ENCODE measurements at regions not wholly inside any gene's neighbourhood (a gene's known extent, or its start where the extent isn't known, plus 50 kb on each side); places are given as distances from the start of the nearest gene placed in this dataset.

DNA sequence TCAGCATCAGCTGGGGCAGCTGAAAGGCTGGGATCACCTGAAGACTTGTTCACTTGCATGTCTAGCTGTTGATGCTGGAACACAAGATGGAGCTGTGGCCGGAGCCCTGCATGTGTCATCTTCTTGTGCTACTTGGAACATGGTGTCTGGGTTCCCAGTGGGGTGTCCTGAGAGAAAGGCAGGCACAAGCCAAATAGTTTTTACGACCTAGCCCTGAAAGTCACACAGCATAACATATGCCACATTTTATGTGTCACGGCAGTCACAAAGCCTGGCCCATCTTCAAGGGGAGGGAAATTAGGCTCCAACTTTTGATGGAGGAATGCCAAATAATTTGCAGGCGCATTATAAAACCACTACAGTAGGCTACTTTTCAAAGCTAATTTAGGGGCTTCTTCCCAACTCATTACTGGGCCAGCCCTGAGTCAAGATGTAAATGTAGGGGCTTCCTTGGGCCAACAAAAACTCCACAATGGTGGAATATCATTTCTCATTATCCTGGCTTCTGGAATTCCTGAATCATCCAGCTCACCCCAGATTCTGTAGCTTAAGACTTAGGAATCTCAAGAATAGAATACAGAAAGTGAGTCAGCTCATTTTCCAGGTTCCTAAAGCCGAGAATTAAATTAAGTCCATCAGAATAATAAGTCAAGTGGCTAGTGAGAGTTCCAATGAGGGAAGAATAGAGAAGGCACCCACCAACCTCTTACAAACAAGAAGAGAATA is 543.0 kb downstream of the TNS1 start:
- no peak for TF ChIP-seq SP1 (IDR thresholded peaks at IDR 0.05)
- ChIA-PET POLR2A (no interaction called here), CTCF (no interaction called here)
- no peak for DNase-seq (ENCODE audit: extremely low spot score)

DNA sequence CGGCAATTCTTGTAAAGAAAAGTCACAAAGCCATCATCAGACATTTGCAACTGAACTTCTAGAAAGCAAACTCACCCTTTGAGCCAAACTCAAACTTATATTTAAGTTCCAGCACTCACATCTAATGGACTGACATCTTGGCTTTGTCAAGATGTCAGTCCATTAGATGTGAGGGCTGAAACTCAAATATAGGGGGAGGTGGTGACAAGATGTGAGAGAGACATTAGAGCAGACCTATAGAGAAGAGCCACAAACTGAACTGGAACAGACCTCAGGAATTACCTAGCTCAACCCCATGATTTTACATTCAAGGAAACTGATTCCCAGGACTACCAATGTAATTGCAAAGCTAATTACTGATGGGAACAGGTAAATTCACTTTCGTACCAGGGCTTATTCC is 543.8 kb downstream of the TNS1 start:
- ChIA-PET POLR2A (no interaction called here), CTCF (no interaction called here)
- DNase-seq (ENCODE audit: extremely low spot score): no peak
- TF ChIP-seq FOXA1 (IDR thresholded peaks at IDR 0.05) (no peak), ZNF384 (IDR thresholded peaks at IDR 0.05) (no peak), ARNT (IDR thresholded peaks at IDR 0.05) (no peak), SUZ12 (IDR thresholded peaks at IDR 0.05) (no peak), LEF1 (IDR thresholded peaks at IDR 0.05; ENCODE audit: borderline replicate concordance) (no peak), L3MBTL2 (conservative IDR thresholded peaks at IDR 0.05) (no peak), BHLHE40 (IDR thresholded peaks at IDR 0.05; ENCODE audit: borderline replicate concordance) (no peak), ELF4 (IDR thresholded peaks at IDR 0.05) (no peak)

DNA sequence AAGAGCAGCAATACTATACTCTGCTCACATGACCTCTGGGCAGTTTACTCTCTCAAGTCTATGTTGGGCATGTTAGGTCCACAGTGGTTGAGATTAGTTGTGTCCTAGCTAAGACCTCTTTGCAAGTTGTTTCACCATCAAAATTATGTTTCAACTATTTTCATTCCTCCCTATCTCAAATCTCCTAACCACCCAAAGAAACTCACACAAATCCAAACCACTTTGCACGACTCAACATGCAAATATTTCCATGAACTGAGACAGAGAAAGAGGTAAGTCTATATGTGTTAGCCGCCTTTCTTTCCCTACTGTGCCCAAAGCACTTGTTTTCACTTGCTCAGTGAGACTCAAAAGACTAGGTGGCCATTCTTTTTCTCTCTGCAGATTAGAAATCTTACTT is 546.8 kb downstream of the TNS1 start:
- TF ChIP-seq, protein P1, sequence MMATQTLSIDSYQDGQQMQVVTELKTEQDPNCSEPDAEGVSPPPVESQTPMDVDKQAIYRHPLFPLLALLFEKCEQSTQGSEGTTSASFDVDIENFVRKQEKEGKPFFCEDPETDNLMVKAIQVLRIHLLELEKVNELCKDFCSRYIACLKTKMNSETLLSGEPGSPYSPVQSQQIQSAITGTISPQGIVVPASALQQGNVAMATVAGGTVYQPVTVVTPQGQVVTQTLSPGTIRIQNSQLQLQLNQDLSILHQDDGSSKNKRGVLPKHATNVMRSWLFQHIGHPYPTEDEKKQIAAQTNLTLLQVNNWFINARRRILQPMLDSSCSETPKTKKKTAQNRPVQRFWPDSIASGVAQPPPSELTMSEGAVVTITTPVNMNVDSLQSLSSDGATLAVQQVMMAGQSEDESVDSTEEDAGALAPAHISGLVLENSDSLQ (IDR thresholded peaks at IDR 0.05): no peak
- TF ChIP-seq FOXA1 (IDR thresholded peaks at IDR 0.05): no peak
- no peak for TF ChIP-seq NFRKB (IDR thresholded peaks at IDR 0.05)
- no peak for TF ChIP-seq SUZ12 (IDR thresholded peaks at IDR 0.05)
- no peak for TF ChIP-seq HDGF (IDR thresholded peaks at IDR 0.05; ENCODE audit: borderline replicate concordance)
- TF ChIP-seq BHLHE40 (IDR thresholded peaks at IDR 0.05; ENCODE audit: borderline replicate concordance): no peak
- DNase-seq (ENCODE audit: extremely low spot score): no peak
- POLR2A ChIA-PET: no interaction called here
- CTCF ChIA-PET: no interaction called here

DNA sequence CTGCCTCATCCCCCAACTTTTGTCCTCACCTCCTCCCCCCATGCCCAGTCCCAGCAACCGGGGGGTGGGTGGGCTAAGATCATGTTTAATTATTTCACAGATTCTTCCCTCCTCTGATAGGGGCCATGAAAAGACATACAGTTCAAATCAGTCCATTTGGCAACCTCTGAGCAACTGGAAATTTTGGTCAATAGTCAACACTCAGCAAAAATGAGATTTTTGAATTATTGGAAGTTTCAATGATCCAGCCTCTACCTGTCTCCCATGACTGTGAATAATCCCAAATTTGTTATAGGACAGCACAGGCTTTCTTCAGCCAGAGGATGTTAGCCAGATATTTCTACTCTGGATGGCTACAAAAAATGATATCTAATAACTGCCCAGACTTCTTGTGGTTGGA is 549.9 kb downstream of the TNS1 start:
- DNase-seq (ENCODE audit: extremely low spot score): no peak
- TF ChIP-seq LEF1 (IDR thresholded peaks at IDR 0.05; ENCODE audit: borderline replicate concordance) (no peak), ELF4 (IDR thresholded peaks at IDR 0.05) (no peak), CTBP1 (IDR thresholded peaks at IDR 0.05; ENCODE audit: borderline replicate concordance) (no peak), FOXK2 (IDR thresholded peaks at IDR 0.05) (no peak), FOXM1 (IDR thresholded peaks at IDR 0.05; ENCODE audit: borderline replicate concordance) (no peak), FOXA1 (IDR thresholded peaks at IDR 0.05) (no peak), TARDBP (IDR thresholded peaks at IDR 0.05) (no peak), L3MBTL2 (conservative IDR thresholded peaks at IDR 0.05) (no peak), ZNF384 (IDR thresholded peaks at IDR 0.05) (no peak), SP1 (IDR thresholded peaks at IDR 0.05) (no peak), BHLHE40 (IDR thresholded peaks at IDR 0.05; ENCODE audit: borderline replicate concordance) (no peak), NFRKB (IDR thresholded peaks at IDR 0.05) (no peak), SUZ12 (IDR thresholded peaks at IDR 0.05) (no peak), ARNT (IDR thresholded peaks at IDR 0.05) (no peak), HDGF (IDR thresholded peaks at IDR 0.05; ENCODE audit: borderline replicate concordance) (no peak)
- TF ChIP-seq, protein P1 (IDR thresholded peaks at IDR 0.05): no peak
- ChIA-PET POLR2A (no interaction called here), CTCF (no interaction called here)

DNA sequence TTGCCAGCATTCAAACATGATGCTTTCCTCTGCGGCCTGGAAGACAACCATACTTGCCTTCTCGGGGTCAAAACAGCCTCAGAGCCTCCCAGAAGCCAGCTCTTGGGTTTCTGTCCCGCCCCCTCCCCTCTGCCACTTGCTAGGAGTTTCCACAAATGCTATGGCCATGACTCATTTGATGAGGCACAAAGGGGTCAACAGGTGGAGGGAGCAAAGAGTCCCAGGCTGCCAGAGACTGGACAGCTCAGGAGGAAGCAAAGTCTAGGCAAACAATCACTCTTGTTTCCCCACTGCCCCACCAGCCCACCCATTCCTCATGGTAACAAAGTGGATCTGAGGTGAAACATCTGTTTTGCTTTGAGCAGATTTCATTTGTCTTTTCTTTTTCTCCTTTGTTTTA is 551.1 kb downstream of the TNS1 start:
- POLR2A ChIA-PET: no interaction called here
- TF ChIP-seq BHLHE40 (IDR thresholded peaks at IDR 0.05; ENCODE audit: borderline replicate concordance): no peak
- TF ChIP-seq, protein P1 (IDR thresholded peaks at IDR 0.05): no peak
- TF ChIP-seq CTBP1 (IDR thresholded peaks at IDR 0.05; ENCODE audit: borderline replicate concordance): no peak
- TF ChIP-seq NFRKB (IDR thresholded peaks at IDR 0.05): no peak
- no peak for TF ChIP-seq ARNT (IDR thresholded peaks at IDR 0.05)
- no peak for TF ChIP-seq FOXM1 (IDR thresholded peaks at IDR 0.05; ENCODE audit: borderline replicate concordance)
- no peak for TF ChIP-seq FOXA1 (IDR thresholded peaks at IDR 0.05)
- TF ChIP-seq L3MBTL2 (conservative IDR thresholded peaks at IDR 0.05): no peak
- TF ChIP-seq FOXK2 (IDR thresholded peaks at IDR 0.05): no peak
- no peak for TF ChIP-seq LEF1 (IDR thresholded peaks at IDR 0.05; ENCODE audit: borderline replicate concordance)
- no peak for TF ChIP-seq SUZ12 (IDR thresholded peaks at IDR 0.05)
- TF ChIP-seq TARDBP (IDR thresholded peaks at IDR 0.05): no peak
- no peak for TF ChIP-seq HDGF (IDR thresholded peaks at IDR 0.05; ENCODE audit: borderline replicate concordance)
- no peak for TF ChIP-seq ELF4 (IDR thresholded peaks at IDR 0.05)
- no peak for TF ChIP-seq ZNF384 (IDR thresholded peaks at IDR 0.05)
- TF ChIP-seq SP1 (IDR thresholded peaks at IDR 0.05): no peak
- DNase-seq (ENCODE audit: extremely low spot score): no peak
- CTCF ChIA-PET: no interaction called here

GRCh38 chr2:217449444-217449843 is 553.4 kb downstream of the TNS1 start:
- ChIA-PET CTCF (no interaction called here), POLR2A (no interaction called here)
- DNase-seq (ENCODE audit: extremely low spot score): no peak
- no peak for TF ChIP-seq ELF4 (IDR thresholded peaks at IDR 0.05)
- no peak for TF ChIP-seq SP1 (IDR thresholded peaks at IDR 0.05)
- no peak for TF ChIP-seq ARNT (IDR thresholded peaks at IDR 0.05)
- no peak for TF ChIP-seq FOXK2 (IDR thresholded peaks at IDR 0.05)
- no peak for TF ChIP-seq ZNF384 (IDR thresholded peaks at IDR 0.05)
- TF ChIP-seq FOXA1 (IDR thresholded peaks at IDR 0.05): no peak
- TF ChIP-seq NFRKB (IDR thresholded peaks at IDR 0.05): no peak
- TF ChIP-seq TARDBP (IDR thresholded peaks at IDR 0.05): no peak
- TF ChIP-seq, protein P1 (IDR thresholded peaks at IDR 0.05): no peak
- TF ChIP-seq CTBP1 (IDR thresholded peaks at IDR 0.05; ENCODE audit: borderline replicate concordance): no peak
- no peak for TF ChIP-seq L3MBTL2 (conservative IDR thresholded peaks at IDR 0.05)
- TF ChIP-seq HDGF (IDR thresholded peaks at IDR 0.05; ENCODE audit: borderline replicate concordance): no peak

Measured in HEK293T (cell line).